GM19240 (cell line): ENCODE measurements at regions not wholly inside any gene's neighbourhood (a gene's known extent, or its start where the extent isn't known, plus 50 kb on each side); places are given as distances from the start of the nearest gene placed in this dataset.

Experiments used
- DNase-seq: peaks from one replicate; pipeline ENCODE4 v3.0.0; 2011; ENCODE audit warnings: low spot score; ENCODE audit not compliant: insufficient read length

- DNase-seq: peak; percentile 14
Measured at GRCh38 chr12:89019439-89020120, 332.7 kb downstream of the DUSP6 start.

- peak; percentile 3 for DNase-seq
Measured at GRCh38 chr12:89016970-89017778, 335.1 kb downstream of the DUSP6 start.

- no peak for DNase-seq
Measured at GRCh38 chr12:89015419-89015818, 336.9 kb downstream of the DUSP6 start.

- DNase-seq: no peak
Measured at GRCh38 chr12:88998421-88998820, 353.9 kb downstream of the DUSP6 start.

- no peak for DNase-seq
Measured at GRCh38 chr12:88996200-88996788, 356.0 kb downstream of the DUSP6 start.

- no peak for DNase-seq
Measured at GRCh38 chr12:88994971-88995370, 357.3 kb downstream of the DUSP6 start.

- no peak for DNase-seq
Measured at GRCh38 chr12:88994537-88994936, 357.8 kb downstream of the DUSP6 start.

- DNase-seq: no peak
Measured at GRCh38 chr12:88993651-88994050, 358.6 kb downstream of the DUSP6 start.

- DNase-seq: no peak
Measured at GRCh38 chr12:88986056-88986455, 366.2 kb downstream of the DUSP6 start.

- no peak for DNase-seq
Measured at GRCh38 chr12:88985631-88986030, 366.7 kb downstream of the DUSP6 start.

- no peak for DNase-seq
Measured at GRCh38 chr12:88985011-88985410, 367.3 kb downstream of the DUSP6 start.

- DNase-seq: no peak
Measured at GRCh38 chr12:88982694-88983093, 369.6 kb downstream of the DUSP6 start.

GRCh38 chr12:88977115-88977514 is 375.2 kb downstream of the DUSP6 start:
- no peak for DNase-seq

- DNase-seq: no peak
Measured at GRCh38 chr12:88973998-88974397, 378.3 kb downstream of the DUSP6 start.

- no peak for DNase-seq
Measured at GRCh38 chr12:88970740-88971139, 381.6 kb downstream of the DUSP6 start.

- no peak for DNase-seq
Measured at GRCh38 chr12:88969127-88969526, 383.2 kb downstream of the DUSP6 start.

- DNase-seq: no peak
Measured at GRCh38 chr12:88960213-88960878, 380.1 kb upstream of the KITLG start.

GRCh38 chr12:88958946-88959345 is 378.7 kb upstream of the KITLG start:
- DNase-seq: no peak

GRCh38 chr12:88958153-88958552 is 377.9 kb upstream of the KITLG start:
- no peak for DNase-seq

GRCh38 chr12:88957358-88957757 is 377.1 kb upstream of the KITLG start:
- DNase-seq: no peak

- DNase-seq: no peak
Measured at GRCh38 chr12:88955531-88955930, 375.3 kb upstream of the KITLG start.

- no peak for DNase-seq
Measured at GRCh38 chr12:88953029-88953586, 372.8 kb upstream of the KITLG start.
